Activated naive CD8-positive, alpha-beta T cell treated with anti-CD3 and anti-CD28 coated beads, Interleukin-2, amount 50 U/mL, for 24 hours (primary cell): ENCODE measurements at regions not wholly inside any gene's neighbourhood (a gene's known extent, or its start where the extent isn't known, plus 50 kb on each side); places are given as distances from the start of the nearest gene placed in this dataset.
"Not testable (repeated sequence)": the region's sequence is repeated elsewhere in the genome, so short reads cannot be mapped to it uniquely, and the experiment has no call there.

Experiments used
- ATAC-seq: fragments of 150-1000 bp; cut with Tn5 transposase; one replicate; pipeline ENCODE4 v1.10.0; 2021
- DNase-seq: peaks from one replicate; pipeline ENCODE4 v3.0.0; 2021
- H3K27ac Mint-ChIP-seq: one replicate; pipeline ENCODE4 v1.8.0; 2021; ENCODE audit warnings: mild to moderate bottlenecking, mixed read lengths
- H3K27me3 Mint-ChIP-seq: one replicate; pipeline ENCODE4 v1.8.0; 2021; ENCODE audit warnings: mixed read lengths
- H3K36me3 Mint-ChIP-seq: one replicate; pipeline ENCODE4 v1.8.0; 2021; ENCODE audit warnings: low read depth, mixed read lengths
- H3K4me1 Mint-ChIP-seq: one replicate; pipeline ENCODE4 v1.8.0; 2021; ENCODE audit warnings: mixed read lengths
- H3K4me3 Mint-ChIP-seq: one replicate; pipeline ENCODE4 v1.8.0; 2021; ENCODE audit warnings: mild to moderate bottlenecking, moderate library complexity, mixed read lengths
- H3K9me3 Mint-ChIP-seq: one replicate; pipeline ENCODE4 v1.8.0; 2021; ENCODE audit warnings: mixed read lengths

DNA sequence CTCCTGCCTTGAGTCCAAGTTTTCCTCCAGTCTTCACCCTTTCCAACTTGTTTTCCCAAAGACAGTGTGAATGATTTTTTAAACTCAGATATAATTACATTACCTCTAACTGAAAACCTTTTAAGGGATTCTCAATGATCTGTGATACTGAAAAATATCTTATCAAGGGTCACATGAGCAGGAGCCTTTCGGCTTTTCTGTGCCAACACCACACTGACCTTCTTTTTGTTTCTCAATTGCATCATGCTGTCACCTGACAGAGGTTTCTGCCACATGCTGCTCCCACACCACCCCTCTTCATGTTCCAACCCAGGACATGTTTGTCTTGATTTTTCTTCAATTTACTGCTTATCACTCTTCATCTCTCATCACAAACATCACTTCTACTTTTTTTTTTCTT, 820.0 kb downstream of the PRELID2 start:
- Mint-ChIP-seq H3K27ac (no peak overlapping the region), H3K4me1 (no peaks in the 10 kb centered on the region), H3K27me3 (no peaks in the 10 kb centered on the region), H3K9me3 (no peaks in the 10 kb centered on the region), H3K36me3 (no peaks in the 10 kb centered on the region), H3K4me3 (no peak overlapping the region)
- DNase-seq (no peak), ATAC-seq (no peak)

DNA sequence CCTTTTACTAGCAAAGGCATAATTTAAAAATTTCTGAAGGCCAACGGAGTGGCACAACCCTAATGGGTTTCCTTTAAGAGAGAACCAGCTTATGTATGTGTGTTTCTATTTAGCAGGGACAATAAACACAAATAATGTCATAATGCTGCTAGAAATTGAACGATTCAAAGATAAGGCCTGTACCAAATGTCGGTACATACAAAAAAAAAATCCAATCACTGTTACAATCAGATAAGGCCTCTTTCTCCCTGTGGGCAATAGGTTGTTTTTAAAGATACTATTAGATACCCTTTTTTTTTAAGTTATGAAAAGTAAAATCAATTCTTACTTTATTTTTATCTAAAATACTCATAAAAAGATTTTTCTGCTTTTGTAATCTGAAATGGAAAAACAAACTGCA, 821.0 kb downstream of the PRELID2 start:
- Mint-ChIP-seq H3K36me3 (no peaks in the 10 kb centered on the region), H3K4me3 (no peak overlapping the region), H3K27ac (no peak overlapping the region), H3K9me3 (no peaks in the 10 kb centered on the region), H3K27me3 (no peaks in the 10 kb centered on the region), H3K4me1 (no peaks in the 10 kb centered on the region)
- DNase-seq (no peak), ATAC-seq (no peak)

DNA sequence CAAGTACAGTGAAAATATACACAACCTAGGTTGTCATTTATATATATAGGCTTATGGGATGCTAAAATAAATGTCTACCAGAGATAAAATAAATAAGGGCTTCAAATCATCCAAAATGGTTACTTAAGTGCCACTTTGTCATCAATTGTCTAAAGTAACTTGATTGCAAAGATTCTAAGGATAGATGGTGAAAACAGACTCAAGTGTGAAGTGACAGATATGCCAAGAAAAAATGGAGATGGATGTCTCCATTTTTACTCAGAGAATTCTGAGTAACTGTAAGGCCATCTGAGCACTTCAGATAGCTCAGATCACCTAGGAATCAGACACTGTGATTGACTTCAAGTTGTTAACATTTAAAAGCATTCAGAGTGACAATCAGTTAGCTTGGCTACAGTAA, 824.3 kb downstream of the PRELID2 start:
- H3K9me3 Mint-ChIP-seq: no peaks in the 10 kb centered on the region
- H3K4me3 Mint-ChIP-seq: no peak overlapping the region
- no peaks in the 10 kb centered on the region for H3K36me3 Mint-ChIP-seq
- H3K27ac Mint-ChIP-seq: no peak overlapping the region
- DNase-seq: no peak
- no peaks in the 10 kb centered on the region for H3K27me3 Mint-ChIP-seq
- ATAC-seq: no peak
- H3K4me1 Mint-ChIP-seq: no peaks in the 10 kb centered on the region

DNA sequence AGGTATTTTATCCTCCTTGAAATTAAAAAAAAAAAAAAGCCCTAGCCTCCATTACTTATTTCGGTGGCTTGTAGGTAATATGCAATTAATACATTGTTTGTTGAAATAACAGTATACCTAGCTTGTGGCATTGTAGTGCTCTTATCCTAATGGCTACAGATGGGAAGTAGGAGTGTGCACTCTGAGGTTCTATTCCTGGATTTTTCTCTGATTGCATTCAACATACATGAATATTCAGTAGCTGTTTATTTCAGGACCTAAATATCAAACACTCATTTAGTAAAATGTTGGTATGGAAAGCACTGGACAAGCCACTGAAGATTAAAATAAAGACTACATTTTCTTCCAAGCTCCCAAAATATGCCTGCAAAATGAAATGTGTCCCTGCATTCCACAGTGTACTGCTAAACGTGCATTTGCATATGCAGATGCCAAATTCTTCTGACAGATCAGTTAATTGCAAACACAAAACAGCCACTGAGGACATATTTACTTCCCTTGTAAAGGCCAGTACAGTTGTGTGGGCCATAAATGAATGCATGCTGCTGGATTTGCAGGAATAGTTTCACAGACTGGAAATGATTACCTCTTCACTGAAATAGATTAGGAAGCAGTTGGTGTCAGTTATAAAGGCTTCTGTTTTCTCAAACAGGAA, 826.1 kb downstream of the PRELID2 start:
- no peak for ATAC-seq

DNA sequence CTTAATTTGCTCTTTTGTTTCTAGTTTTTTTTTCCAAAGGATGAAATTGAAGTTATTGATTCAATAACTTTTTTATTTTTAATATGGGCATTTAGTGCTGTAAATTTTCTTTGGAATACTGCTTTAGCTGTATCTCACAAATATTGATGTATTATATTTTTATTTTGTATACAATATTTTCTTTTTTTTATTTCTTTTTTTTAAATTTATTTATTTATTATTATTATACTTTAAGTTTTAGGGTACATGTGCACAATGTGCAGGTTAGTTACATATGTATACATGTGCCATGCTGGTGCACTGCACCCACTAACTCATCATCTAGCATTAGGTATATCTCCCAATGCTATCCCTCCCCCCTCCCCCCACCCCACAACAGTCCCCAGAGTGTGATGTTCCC, 823.7 kb downstream of the KCTD16 start:
- not testable (repeated sequence) for H3K27me3 Mint-ChIP-seq, DNase-seq, H3K4me3 Mint-ChIP-seq, H3K9me3 Mint-ChIP-seq, H3K27ac Mint-ChIP-seq, ATAC-seq, H3K36me3 Mint-ChIP-seq, H3K4me1 Mint-ChIP-seq

More for the DNA sequence above, 826.1 kb downstream of the PRELID2 start:
- Mint-ChIP-seq H3K4me3 (no peak overlapping the region), H3K4me1 (no peaks in the 10 kb centered on the region), H3K27me3 (no peaks in the 10 kb centered on the region), H3K27ac (no peak overlapping the region), H3K9me3 (peaks cover 7% of the 10 kb centered on the region), H3K36me3 (no peaks in the 10 kb centered on the region)
- DNase-seq: no peak

DNA sequence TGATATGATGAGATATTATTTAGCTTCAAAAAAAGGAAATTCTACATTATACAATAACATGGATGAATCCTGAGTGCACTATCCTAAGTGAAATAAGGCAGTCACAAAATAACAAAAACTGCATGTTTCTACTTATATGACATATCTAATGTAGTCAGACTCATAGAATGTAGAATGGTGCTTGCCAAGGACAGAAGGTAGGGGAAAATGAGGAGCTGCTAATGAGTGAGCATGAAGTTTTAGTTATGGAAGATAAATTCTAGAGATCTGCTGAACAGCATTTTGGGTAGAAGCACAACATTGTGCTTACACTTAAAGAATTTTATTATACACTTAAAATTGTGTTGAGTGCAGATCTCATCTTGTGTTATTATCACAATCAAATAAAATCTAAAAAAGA, 812.4 kb downstream of the KCTD16 start:
- H3K27ac Mint-ChIP-seq: no peak overlapping the region
- ATAC-seq: no peak

DNA sequence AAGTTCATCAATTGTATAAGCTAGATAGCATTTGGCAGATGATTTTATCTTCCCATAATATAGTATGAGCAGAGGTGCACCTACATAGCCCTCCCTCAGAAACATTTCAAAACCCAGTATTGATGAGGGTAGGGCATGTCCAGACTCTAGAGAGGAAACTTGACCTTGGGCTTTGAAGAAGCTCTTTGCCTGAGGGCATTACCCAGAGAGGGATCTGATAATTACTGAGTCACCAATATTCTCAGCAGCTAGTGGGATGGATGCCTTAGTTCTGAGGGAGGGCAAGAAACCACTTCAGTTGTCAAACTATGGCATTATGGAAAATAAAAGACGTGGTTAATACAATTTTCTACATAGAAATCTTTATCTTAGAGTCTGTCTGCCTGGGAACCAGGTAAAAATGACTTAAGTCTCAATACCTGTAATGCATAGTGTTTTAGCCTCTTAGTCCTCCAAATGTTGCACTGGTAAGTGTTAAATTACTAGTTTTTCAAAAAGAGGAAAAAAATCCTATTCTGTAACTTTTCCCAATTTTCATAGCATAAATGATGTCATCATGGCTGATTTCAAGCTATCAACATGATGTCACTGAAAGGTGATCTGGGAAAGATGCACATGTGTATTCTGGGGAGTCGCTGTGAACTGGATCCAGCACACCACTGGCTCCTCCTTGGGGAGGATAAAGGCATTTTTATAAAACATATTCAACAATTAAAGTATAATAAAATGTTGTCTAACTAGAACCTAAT, 809.0 kb downstream of the KCTD16 start:
- DNase-seq (no peak), ATAC-seq (no peak)
- H3K27ac Mint-ChIP-seq: no peak overlapping the region
- H3K36me3 Mint-ChIP-seq: no peaks in the 10 kb centered on the region
- H3K4me1 Mint-ChIP-seq: no peaks in the 10 kb centered on the region
- H3K4me3 Mint-ChIP-seq: no peak overlapping the region
- H3K9me3 Mint-ChIP-seq: peaks cover 10% of the 10 kb centered on the region
- H3K27me3 Mint-ChIP-seq: no peaks in the 10 kb centered on the region

More for the DNA sequence above, 812.4 kb downstream of the KCTD16 start:
- Mint-ChIP-seq H3K4me1 (no peaks in the 10 kb centered on the region), H3K36me3 (no peaks in the 10 kb centered on the region), H3K27me3 (no peaks in the 10 kb centered on the region), H3K4me3 (no peak overlapping the region), H3K9me3 (peaks cover 16% of the 10 kb centered on the region)
- no peak for DNase-seq

DNA sequence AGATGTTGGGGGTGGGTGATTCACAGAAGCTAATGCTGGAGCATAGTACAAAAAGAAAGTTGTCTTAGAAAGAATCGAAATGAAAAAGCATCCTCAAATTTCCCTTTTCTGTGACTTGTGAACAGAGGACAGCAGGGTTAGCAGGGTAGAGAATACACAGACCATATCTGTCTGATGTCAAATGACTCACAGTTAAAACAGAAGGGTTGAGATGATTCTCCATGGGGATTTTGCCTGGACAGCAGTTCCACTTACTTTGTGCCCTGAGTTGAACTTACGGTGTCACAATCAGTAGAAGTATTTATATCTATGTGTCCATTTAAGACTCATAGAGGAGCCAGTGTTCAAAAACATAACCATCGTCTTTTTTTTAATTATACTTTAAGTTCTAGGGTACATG, 801.6 kb downstream of the KCTD16 start:
- H3K27ac Mint-ChIP-seq: no peak overlapping the region
- no peaks in the 10 kb centered on the region for H3K27me3 Mint-ChIP-seq
- DNase-seq (no peak), ATAC-seq (no peak)
- H3K36me3 Mint-ChIP-seq: no peaks in the 10 kb centered on the region
- no peak overlapping the region for H3K4me3 Mint-ChIP-seq
- no peaks in the 10 kb centered on the region for H3K4me1 Mint-ChIP-seq
- peaks cover 24% of the 10 kb centered on the region for H3K9me3 Mint-ChIP-seq

DNA sequence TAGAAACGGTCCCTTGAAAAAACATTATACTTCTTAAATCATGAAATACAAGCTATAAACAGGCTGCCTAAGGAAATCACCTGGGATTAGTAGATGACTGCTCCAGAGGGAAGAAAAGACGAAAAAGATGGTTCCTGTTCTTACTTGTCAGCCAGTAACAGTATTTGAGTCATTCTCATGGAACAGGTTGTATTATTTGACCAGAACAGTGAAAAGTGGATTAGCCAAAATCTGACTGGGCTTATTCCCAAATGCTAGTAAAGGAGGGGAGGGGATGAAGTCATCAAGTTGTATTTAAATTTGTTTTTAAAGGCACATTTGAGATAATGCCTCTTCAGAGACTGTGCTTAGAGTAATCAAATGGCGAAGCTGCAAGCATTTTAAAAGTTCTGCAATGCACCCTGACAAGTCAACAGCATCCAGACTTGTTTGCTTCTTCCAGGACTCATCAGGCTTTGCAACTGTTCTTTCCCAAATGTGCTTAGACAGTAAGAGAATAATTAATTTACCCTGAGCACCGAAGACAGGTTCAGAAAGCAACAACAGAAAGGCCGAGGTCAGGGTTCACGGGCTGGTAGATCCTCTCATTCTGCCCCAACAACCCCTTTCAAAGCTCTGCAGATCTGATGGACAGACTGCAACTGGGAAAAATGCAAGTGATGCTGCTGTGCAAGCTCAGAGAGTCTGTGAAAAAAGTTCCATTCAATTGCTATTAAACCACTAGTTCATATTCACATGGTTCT, 800.6 kb downstream of the KCTD16 start:
- Mint-ChIP-seq H3K4me3 (no peak overlapping the region), H3K9me3 (peaks cover 20% of the 10 kb centered on the region), H3K36me3 (no peaks in the 10 kb centered on the region), H3K27me3 (no peaks in the 10 kb centered on the region), H3K4me1 (no peaks in the 10 kb centered on the region), H3K27ac (no peak overlapping the region)
- no peak for ATAC-seq
- DNase-seq: no peak

DNA sequence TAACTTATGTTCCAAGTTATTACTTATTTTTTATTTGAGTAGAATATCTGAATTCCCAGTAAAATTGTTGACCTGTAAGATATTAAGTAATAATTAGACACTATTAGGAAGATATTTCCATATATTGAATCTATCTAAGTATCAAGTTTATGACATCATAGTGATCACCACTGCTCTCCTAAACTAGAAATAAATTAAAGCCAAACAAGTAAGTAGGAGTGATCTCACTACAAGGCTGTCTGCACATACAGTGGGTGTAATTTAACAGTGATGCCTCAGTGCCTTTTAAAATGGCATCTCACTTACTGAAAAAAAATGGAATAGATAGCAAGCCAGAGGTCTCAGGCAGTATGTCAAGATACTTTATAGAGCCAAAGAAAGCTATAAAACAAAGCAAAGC, 789.6 kb downstream of the KCTD16 start:
- Mint-ChIP-seq H3K4me3 (no peak overlapping the region), H3K36me3 (no peaks in the 10 kb centered on the region), H3K27ac (no peak overlapping the region), H3K4me1 (no peaks in the 10 kb centered on the region), H3K9me3 (peaks cover 4% of the 10 kb centered on the region), H3K27me3 (no peaks in the 10 kb centered on the region)
- DNase-seq (no peak), ATAC-seq (no peak)

DNA sequence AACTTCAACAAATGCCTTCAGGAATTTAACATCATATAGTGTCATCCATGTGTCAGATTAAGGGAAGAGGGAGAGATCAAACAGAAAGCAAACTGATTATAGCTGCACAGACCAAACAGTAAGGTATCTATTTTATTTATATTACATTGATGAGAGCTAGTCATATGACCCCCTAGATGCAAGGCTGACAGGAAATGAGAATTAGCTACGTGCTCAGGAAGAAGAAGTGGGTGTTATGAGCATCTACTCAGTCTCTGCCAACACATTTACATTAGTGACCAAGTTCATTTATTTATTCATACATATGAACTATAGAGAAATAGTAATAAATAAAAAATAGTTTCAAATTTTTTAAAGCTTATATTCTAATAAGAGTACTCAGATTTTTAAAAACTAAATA, 787.3 kb downstream of the KCTD16 start:
- Mint-ChIP-seq H3K27ac (no peak overlapping the region), H3K9me3 (peaks cover 4% of the 10 kb centered on the region), H3K27me3 (no peaks in the 10 kb centered on the region), H3K36me3 (no peaks in the 10 kb centered on the region), H3K4me1 (no peaks in the 10 kb centered on the region), H3K4me3 (no peak overlapping the region)
- no peak for DNase-seq
- ATAC-seq: no peak

DNA sequence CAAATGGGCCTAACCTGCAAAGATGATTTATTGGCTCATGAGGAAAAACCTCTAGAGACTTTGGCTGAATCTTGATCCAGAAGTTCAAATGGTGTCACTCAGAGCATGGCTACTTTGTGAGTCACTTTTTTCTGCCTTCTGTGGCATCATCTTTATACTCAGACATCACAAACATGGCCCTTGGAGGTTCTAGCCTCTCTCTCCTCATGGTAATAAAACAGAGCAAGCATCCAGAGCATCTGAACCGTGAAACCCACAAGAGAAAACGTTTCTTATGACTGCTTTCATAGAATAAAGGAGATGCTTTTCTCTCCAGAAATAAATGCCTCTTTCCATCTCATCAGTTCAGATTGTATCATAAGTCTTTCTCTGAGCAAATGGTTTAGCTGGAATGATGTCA, 780.3 kb downstream of the KCTD16 start:
- Mint-ChIP-seq H3K4me1 (no peaks in the 10 kb centered on the region), H3K36me3 (no peaks in the 10 kb centered on the region), H3K9me3 (peaks cover 5% of the 10 kb centered on the region), H3K4me3 (no peak overlapping the region), H3K27me3 (no peaks in the 10 kb centered on the region), H3K27ac (no peak overlapping the region)
- ATAC-seq (no peak), DNase-seq (no peak)

DNA sequence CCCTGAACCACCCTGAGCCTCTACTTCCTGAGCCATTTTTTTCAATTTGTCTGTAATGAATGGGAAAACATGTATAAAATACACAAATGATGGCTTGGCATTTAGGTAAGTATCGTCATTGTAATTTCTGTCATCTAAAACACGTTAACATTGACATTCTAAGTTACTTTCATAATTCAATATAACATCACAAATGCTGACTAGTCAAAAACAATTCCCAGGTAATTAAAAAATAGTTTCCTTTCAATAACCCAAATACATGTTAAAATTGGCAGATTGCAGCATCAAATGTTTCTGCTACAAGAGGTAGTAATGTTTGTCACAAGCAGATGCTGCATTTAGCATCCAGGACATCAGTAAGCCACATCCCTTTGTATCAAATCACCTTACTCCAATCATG, 776.4 kb downstream of the KCTD16 start:
- no peaks in the 10 kb centered on the region for H3K27me3 Mint-ChIP-seq
- no peak for DNase-seq
- ATAC-seq: no peak
- no peaks in the 10 kb centered on the region for H3K4me1 Mint-ChIP-seq
- H3K4me3 Mint-ChIP-seq: no peak overlapping the region
- no peaks in the 10 kb centered on the region for H3K36me3 Mint-ChIP-seq
- peaks cover 12% of the 10 kb centered on the region for H3K9me3 Mint-ChIP-seq
- no peak overlapping the region for H3K27ac Mint-ChIP-seq

DNA sequence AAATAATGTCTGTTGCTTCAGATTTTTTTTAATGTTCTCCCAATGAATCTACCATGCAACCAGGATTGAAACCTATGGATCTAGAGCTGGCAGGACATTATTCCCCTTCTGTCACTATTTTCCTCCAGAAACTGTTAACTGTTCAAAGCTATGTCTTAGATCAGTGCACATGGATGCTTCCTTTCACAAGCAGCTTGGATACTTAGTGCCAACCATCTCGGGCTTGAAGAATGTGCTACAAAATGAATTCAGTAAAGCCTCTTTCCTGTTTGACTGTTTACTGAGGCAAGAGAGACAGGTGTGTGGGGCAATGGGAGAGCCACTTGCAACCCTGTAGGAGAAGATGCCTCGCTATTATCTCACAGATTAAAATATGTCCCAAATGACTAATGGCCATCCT, 774.8 kb downstream of the KCTD16 start:
- no peaks in the 10 kb centered on the region for H3K27me3 Mint-ChIP-seq
- no peak overlapping the region for H3K27ac Mint-ChIP-seq
- DNase-seq (no peak), ATAC-seq (no peak)
- H3K4me3 Mint-ChIP-seq: no peak overlapping the region
- peaks cover 11% of the 10 kb centered on the region for H3K9me3 Mint-ChIP-seq
- H3K4me1 Mint-ChIP-seq: no peaks in the 10 kb centered on the region
- H3K36me3 Mint-ChIP-seq: no peaks in the 10 kb centered on the region

DNA sequence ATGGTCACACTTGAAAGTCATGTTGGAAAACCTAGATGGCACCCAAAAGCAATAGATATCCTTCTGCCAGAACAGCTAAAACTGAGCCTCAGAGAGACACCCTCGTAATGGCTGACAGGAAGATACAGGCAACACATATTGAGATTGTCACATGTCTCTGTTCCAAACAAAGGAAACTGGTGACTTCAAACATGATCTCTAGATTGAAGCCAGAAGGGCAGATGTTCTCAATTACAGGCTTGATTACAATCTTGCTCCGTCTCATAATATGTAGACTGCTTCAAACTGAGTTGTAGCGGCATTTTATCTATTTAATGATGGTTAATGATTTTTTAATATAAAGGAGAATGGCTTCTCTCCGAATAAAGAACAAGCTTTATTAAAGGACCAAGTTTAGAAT, 774.3 kb downstream of the KCTD16 start:
- ATAC-seq (no peak), DNase-seq (no peak)
- H3K36me3 Mint-ChIP-seq: no peaks in the 10 kb centered on the region
- no peak overlapping the region for H3K4me3 Mint-ChIP-seq
- no peaks in the 10 kb centered on the region for H3K27me3 Mint-ChIP-seq
- H3K27ac Mint-ChIP-seq: no peak overlapping the region
- no peaks in the 10 kb centered on the region for H3K4me1 Mint-ChIP-seq
- peaks cover 7% of the 10 kb centered on the region for H3K9me3 Mint-ChIP-seq
